Panc1 (cell line): ENCODE measurements at regions not wholly inside any gene's neighbourhood (a gene's known extent, or its start where the extent isn't known, plus 50 kb on each side); places are given as distances from the start of the nearest gene placed in this dataset.

Experiments
- ATAC-seq: fragments of 200-7000 bp; cut with Tn5 transposase; 2 replicates; pipeline ENCODE4 v1.9.1; 2020; ENCODE audit warnings: mild to moderate bottlenecking, moderate library complexity
- BruUV-seq: library from RNA; stranded (reverse); fragments of 400-500 nt; replicated peaks from 2 replicates; lab custom pipeline; 2021; lab: Mats Ljungman, UMichigan
- CTCF ChIA-PET: fragments of 300-600 bp; sonication (Branson Sonifier 250); formaldehyde crosslinking; loops from one replicate; lab custom pipeline; 2022; ENCODE audit warnings: antibody characterized with exemption; lab: Charles Lee
- POLR2A ChIA-PET: fragments of 300-600 bp; sonication (Branson Sonifier 250); formaldehyde crosslinking; loops from one replicate; lab custom pipeline; 2022; ENCODE audit warnings: antibody characterized with exemption; lab: Charles Lee
- DNase-seq: peaks from one replicate; pipeline ENCODE4 v3.0.0-alpha.2; 2010; ENCODE audit warnings: low read depth, low spot score
- H3K27ac ChIP-seq: 2 replicates; pipeline ENCODE4 v1.5.1; 2011; ENCODE audit warnings: mild to moderate bottlenecking, low read length, inconsistent platforms
- H3K27me3 ChIP-seq: fragments of 200-500 bp; sonication (Bioruptor generic); 2 replicates; pipeline ENCODE4 v1.6.0; 2014; ENCODE audit warnings: low read length, inconsistent platforms; ENCODE audit not compliant: control insufficient read depth, insufficient read depth
- H3K36me3 ChIP-seq: fragments of 200-500 bp; sonication (Bioruptor generic); 2 replicates; pipeline ENCODE4 v1.5.1; 2014; ENCODE audit warnings: inconsistent platforms, mild to moderate bottlenecking, low read length, moderate library complexity; ENCODE audit not compliant: control insufficient read depth, insufficient read depth
- H3K4me1 ChIP-seq: 2 replicates; pipeline ENCODE4 v1.5.1; 2011; ENCODE audit warnings: inconsistent platforms, mild to moderate bottlenecking, low read length, moderate library complexity; ENCODE audit not compliant: control insufficient read depth, insufficient read depth
- H3K4me3 ChIP-seq, 2 experiments: 2 replicates each; pipeline ENCODE4 v1.5.1; 2011 to 2012; ENCODE audit warnings: low read depth in 2 of 2, low read length in 2 of 2, mild to moderate bottlenecking in 2 of 2, inconsistent platforms in 1 of 2, moderate library complexity in 1 of 2
- H3K9me3 ChIP-seq: fragments of 200-500 bp; sonication (Bioruptor generic); 2 replicates; pipeline ENCODE4 v1.5.1; 2014; ENCODE audit warnings: low read depth, mild to moderate bottlenecking, inconsistent platforms, low read length, moderate library complexity; ENCODE audit not compliant: control insufficient read depth, insufficient read depth
- POLR2AphosphoS5 ChIP-seq: IDR thresholded peaks from 2 replicates; pipeline ENCODE4 v1.6.1; 2012; ENCODE audit warnings: mild to moderate bottlenecking, low read depth, low read length, moderate library complexity
- SIN3A ChIP-seq: IDR thresholded peaks from 2 replicates; pipeline ENCODE4 v1.6.1; 2012; ENCODE audit warnings: low read depth, mild to moderate bottlenecking, low read length, moderate library complexity, borderline replicate concordance; ENCODE audit not compliant: insufficient read depth
- TCF7L2 ChIP-seq: IDR thresholded peaks from 2 replicates; pipeline ENCODE4 v1.6.1; 2011; ENCODE audit warnings: mild to moderate bottlenecking, low read depth, low read length, inconsistent platforms
- in situ Hi-C: cut with HindIII; loops from 2 replicates; pipeline ENCODE4 v1.10.0; 2016; ENCODE audit warnings: low sequenced_read_pairs, low pct_unique_long_range_greater_than_20kb
- intact Hi-C: fragments of 100-400 bp; cut with micrococcal nuclease; formaldehyde crosslinking; loops from one replicate; pipeline ENCODE4 v1.10.0; 2022; ENCODE audit not compliant: unreplicated experiment
- TF ChIP-seq, protein P1 (sequence below): fragments of 450-650 bp; IDR thresholded peaks from 2 replicates; pipeline ENCODE4 v1.5.1; 2017; ENCODE audit warnings: mild to moderate bottlenecking
- TF ChIP-seq, protein P2 (sequence below), 2 experiments: IDR thresholded peaks; 2 replicates each; pipeline ENCODE4 v1.6.1; 2011 to 2012; ENCODE audit warnings: low read depth in 2 of 2, control low read depth in 1 of 2, low read length in 1 of 2, mild to moderate bottlenecking in 1 of 2, moderate library complexity in 1 of 2; ENCODE audit not compliant: insufficient read depth in 1 of 2

DNA sequence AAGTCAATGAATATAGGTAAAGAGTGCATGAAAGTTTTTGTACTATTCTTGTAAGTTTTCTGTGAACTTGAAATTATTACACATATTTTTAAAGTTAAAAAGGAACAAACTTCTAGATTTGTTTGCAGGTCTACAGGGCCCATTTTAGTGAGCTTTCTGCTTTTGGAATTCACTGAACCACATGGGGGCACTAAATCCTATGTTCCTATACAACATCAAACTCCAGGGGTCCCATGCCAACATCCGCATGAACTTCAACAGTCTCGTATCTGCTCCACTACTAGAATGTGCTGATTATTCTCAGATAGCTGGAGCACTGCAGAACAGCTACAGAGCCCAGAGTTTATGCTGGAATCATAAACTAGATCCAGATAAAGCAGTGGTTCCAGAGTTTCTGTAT lies 347.9 kb upstream of the SPTLC3 start:
- no peak for TF ChIP-seq POLR2AphosphoS5
- TF ChIP-seq, protein P1, sequence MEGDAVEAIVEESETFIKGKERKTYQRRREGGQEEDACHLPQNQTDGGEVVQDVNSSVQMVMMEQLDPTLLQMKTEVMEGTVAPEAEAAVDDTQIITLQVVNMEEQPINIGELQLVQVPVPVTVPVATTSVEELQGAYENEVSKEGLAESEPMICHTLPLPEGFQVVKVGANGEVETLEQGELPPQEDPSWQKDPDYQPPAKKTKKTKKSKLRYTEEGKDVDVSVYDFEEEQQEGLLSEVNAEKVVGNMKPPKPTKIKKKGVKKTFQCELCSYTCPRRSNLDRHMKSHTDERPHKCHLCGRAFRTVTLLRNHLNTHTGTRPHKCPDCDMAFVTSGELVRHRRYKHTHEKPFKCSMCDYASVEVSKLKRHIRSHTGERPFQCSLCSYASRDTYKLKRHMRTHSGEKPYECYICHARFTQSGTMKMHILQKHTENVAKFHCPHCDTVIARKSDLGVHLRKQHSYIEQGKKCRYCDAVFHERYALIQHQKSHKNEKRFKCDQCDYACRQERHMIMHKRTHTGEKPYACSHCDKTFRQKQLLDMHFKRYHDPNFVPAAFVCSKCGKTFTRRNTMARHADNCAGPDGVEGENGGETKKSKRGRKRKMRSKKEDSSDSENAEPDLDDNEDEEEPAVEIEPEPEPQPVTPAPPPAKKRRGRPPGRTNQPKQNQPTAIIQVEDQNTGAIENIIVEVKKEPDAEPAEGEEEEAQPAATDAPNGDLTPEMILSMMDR = peak; percentile 24
- ChIA-PET CTCF (no interaction called here), POLR2A (no interaction called here)
- Histone ChIP-seq H3K4me3 (no peak overlapping the region), H3K4me1 (no peaks in the 10 kb centered on the region), H3K27ac (no peak overlapping the region), H3K27me3 (no peaks in the 10 kb centered on the region), H3K36me3 (no peaks in the 10 kb centered on the region), H3K9me3 (no peaks in the 10 kb centered on the region)
- in situ Hi-C loops = no loop called here
- DNase-seq (no peak), ATAC-seq (no peak)
- BruUV-seq = no TSS peak
- intact Hi-C loops = no loop called here

DNA sequence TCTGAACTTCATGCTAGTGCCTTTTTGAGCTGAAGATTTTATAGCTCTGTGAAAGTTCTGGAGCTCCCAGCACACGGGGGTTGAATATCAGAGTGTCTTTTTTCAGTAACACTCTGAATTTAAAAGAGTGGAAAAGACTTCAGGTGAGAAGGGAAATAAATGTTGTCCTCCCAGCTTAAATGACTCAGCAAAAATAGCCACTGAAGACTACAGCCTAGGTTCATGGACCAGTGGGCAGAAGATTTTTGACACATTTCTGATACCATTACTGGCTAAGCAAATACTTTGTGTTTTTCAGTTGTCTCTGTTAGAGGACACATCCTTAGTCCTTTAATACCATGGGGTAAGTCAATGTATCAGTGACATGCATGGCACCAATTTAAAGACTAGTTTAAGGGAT lies 338.5 kb upstream of the SPTLC3 start:
- intact Hi-C loops = no loop called here
- no peaks in the 10 kb centered on the region for H3K4me1 ChIP-seq
- H3K27ac ChIP-seq = no peak overlapping the region
- in situ Hi-C loops = no loop called here
- H3K27me3 ChIP-seq = no peaks in the 10 kb centered on the region
- no peak for DNase-seq
- ChIA-PET POLR2A (no interaction called here), CTCF (no interaction called here)
- H3K36me3 ChIP-seq = no peaks in the 10 kb centered on the region
- no peak for ATAC-seq
- no TSS peak for BruUV-seq
- no peaks in the 10 kb centered on the region for H3K9me3 ChIP-seq
- TF ChIP-seq POLR2AphosphoS5 (no peak), TCF7L2 (no peak), SIN3A (no peak)
- TF ChIP-seq, protein P1 = no peak
- TF ChIP-seq, protein P2, sequence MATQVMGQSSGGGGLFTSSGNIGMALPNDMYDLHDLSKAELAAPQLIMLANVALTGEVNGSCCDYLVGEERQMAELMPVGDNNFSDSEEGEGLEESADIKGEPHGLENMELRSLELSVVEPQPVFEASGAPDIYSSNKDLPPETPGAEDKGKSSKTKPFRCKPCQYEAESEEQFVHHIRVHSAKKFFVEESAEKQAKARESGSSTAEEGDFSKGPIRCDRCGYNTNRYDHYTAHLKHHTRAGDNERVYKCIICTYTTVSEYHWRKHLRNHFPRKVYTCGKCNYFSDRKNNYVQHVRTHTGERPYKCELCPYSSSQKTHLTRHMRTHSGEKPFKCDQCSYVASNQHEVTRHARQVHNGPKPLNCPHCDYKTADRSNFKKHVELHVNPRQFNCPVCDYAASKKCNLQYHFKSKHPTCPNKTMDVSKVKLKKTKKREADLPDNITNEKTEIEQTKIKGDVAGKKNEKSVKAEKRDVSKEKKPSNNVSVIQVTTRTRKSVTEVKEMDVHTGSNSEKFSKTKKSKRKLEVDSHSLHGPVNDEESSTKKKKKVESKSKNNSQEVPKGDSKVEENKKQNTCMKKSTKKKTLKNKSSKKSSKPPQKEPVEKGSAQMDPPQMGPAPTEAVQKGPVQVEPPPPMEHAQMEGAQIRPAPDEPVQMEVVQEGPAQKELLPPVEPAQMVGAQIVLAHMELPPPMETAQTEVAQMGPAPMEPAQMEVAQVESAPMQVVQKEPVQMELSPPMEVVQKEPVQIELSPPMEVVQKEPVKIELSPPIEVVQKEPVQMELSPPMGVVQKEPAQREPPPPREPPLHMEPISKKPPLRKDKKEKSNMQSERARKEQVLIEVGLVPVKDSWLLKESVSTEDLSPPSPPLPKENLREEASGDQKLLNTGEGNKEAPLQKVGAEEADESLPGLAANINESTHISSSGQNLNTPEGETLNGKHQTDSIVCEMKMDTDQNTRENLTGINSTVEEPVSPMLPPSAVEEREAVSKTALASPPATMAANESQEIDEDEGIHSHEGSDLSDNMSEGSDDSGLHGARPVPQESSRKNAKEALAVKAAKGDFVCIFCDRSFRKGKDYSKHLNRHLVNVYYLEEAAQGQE (IDR thresholded peaks at IDR 0.05; ENCODE audit: insufficient read depth in 1 of 2, low read depth in 2 of 2, low read length in 1 of 2) = no peak
- no peak overlapping the region for H3K4me3 ChIP-seq
